ENCODE measurements at regions not wholly inside any gene's neighbourhood (a gene's known extent, or its start where the extent isn't known, plus 50 kb on each side); places are given as distances from the start of the nearest gene placed in this dataset.

DNA sequence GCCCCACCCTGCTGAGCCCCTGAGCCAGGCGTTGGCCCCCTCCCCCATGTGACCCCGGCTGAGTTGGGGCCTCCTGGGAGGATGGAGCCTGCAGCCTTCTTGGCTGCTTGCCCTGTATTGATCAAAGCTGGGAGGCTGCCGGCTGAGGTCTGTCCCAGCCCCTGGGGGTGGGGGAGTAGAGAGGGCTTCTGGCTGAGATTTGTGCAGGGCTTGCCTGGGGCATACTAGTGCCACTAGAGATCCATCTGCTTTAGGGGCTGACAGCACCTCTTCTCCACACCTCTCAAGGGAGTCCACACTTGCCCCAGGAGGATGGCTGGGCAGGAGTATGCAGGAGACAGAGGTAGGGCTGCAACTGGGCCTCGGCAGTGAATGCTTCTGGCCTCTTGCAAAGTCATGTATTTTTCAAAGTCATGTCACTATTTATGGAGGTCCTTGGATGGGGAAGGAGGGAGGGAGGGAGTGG is 53.6 kb upstream of the SSBP3 start:
- Histone ChIP-seq H3K4me3 (ENCODE audit: low read depth, low read length) (no peak overlapping the region), H3K9me3 (ENCODE audit: control insufficient read depth, insufficient read depth, low read length) (no peaks in the 10 kb centered on the region), H3K27me3 (ENCODE audit: control insufficient read depth, insufficient read depth, low read length) (no peaks in the 10 kb centered on the region), H3K27ac (ENCODE audit: low read depth, low read length) (no peak overlapping the region)
- TF ChIP-seq CTCF (IDR thresholded peaks at IDR 0.05; ENCODE audit: low read depth, low read length): no peak
- DNase-seq (ENCODE audit: low read depth, low spot score): no peak
- POLR2A ChIA-PET: no interaction called here
- CTCF ChIA-PET: no interaction called here

- no peaks in the 10 kb centered on the region for H3K27me3 ChIP-seq (ENCODE audit: control insufficient read depth, insufficient read depth, low read length)
- ChIA-PET POLR2A (no interaction called here), CTCF (no interaction called here)
- no peak overlapping the region for H3K27ac ChIP-seq (ENCODE audit: low read depth, low read length)
- DNase-seq (ENCODE audit: low read depth, low spot score): no peak
- no peaks in the 10 kb centered on the region for H3K9me3 ChIP-seq (ENCODE audit: control insufficient read depth, insufficient read depth, low read length)
- no peak overlapping the region for H3K4me3 ChIP-seq (ENCODE audit: low read depth, low read length)
- no peak for TF ChIP-seq CTCF (IDR thresholded peaks at IDR 0.05; ENCODE audit: low read depth, low read length)
Measured at GRCh38 chr1:54459140-54459539, 52.9 kb upstream of the SSBP3 start.

GRCh38 chr1:54456921-54457529 is 50.8 kb upstream of the SSBP3 start:
- Histone ChIP-seq H3K27me3 (ENCODE audit: control insufficient read depth, insufficient read depth, low read length) (peaks cover 2% of the 10 kb centered on the region), H3K9me3 (ENCODE audit: control insufficient read depth, insufficient read depth, low read length) (no peaks in the 10 kb centered on the region), H3K27ac (ENCODE audit: low read depth, low read length) (no peak overlapping the region), H3K4me3 (ENCODE audit: low read depth, low read length) (no peak overlapping the region)
- POLR2A ChIA-PET: no interaction called here
- no peak for DNase-seq (ENCODE audit: low read depth, low spot score)
- CTCF ChIA-PET: no interaction called here
- no peak for TF ChIP-seq CTCF (IDR thresholded peaks at IDR 0.05; ENCODE audit: low read depth, low read length)

- CTCF ChIA-PET: no interaction called here
- POLR2A ChIA-PET: no interaction called here
Measured at GRCh38 chr1:54456361-54456760, 50.2 kb upstream of the SSBP3 start.

More at GRCh38 chr1:54456361-54456760, 50.2 kb upstream of the SSBP3 start:
- DNase-seq (ENCODE audit: low read depth, low spot score): no peak
- H3K27ac ChIP-seq (ENCODE audit: low read depth, low read length): no peak overlapping the region
- TF ChIP-seq CTCF (IDR thresholded peaks at IDR 0.05; ENCODE audit: low read depth, low read length): no peak
- H3K9me3 ChIP-seq (ENCODE audit: control insufficient read depth, insufficient read depth, low read length): no peaks in the 10 kb centered on the region
- peaks cover 2% of the 10 kb centered on the region for H3K27me3 ChIP-seq (ENCODE audit: control insufficient read depth, insufficient read depth, low read length)
- H3K4me3 ChIP-seq (ENCODE audit: low read depth, low read length): no peak overlapping the region

Measured in AG04450 (cell line).